Upper lobe of right lung (tissue), 1 donor: ENCODE measurements at regions not wholly inside any gene's neighbourhood (a gene's known extent, or its start where the extent isn't known, plus 50 kb on each side); places are given as distances from the start of the nearest gene placed in this dataset.
"Not testable (repeated sequence)": the region's sequence is repeated elsewhere in the genome, so short reads cannot be mapped to it uniquely, and the experiment has no call there.

Source experiments
- ATAC-seq: fragments of 200-7000 bp; cut with Tn5 transposase; one replicate; pipeline ENCODE4 v1.9.1; 2020; ENCODE audit warnings: mild to moderate bottlenecking, moderate library complexity
- DNase-seq: peaks from one replicate; pipeline ENCODE4 v3.0.0-alpha.2; 2020
- H3K27ac ChIP-seq: fragments of 200-600 bp; one replicate; pipeline ENCODE4 v1.8.0; 2022
- H3K27me3 ChIP-seq: fragments of 200-600 bp; one replicate; pipeline ENCODE4 v1.8.0; 2022; ENCODE audit warnings: mild to moderate bottlenecking
- H3K36me3 ChIP-seq: fragments of 200-600 bp; one replicate; pipeline ENCODE4 v1.8.0; 2022
- H3K4me1 ChIP-seq: fragments of 200-600 bp; one replicate; pipeline ENCODE4 v1.8.0; 2022
- H3K4me3 ChIP-seq: fragments of 200-600 bp; one replicate; pipeline ENCODE4 v1.8.0; 2022; ENCODE audit warnings: mild to moderate bottlenecking
- H3K9me3 ChIP-seq: fragments of 200-600 bp; one replicate; pipeline ENCODE4 v1.8.0; 2022
- CTCF ChIP-seq: fragments of 200-600 bp; IDR thresholded peaks from one replicate; pipeline ENCODE4 v1.8.0; 2022; ENCODE audit warnings: antibody characterized with exemption
- intact Hi-C: fragments of 100-400 bp; cut with DNase I; formaldehyde crosslinking; loops from one replicate; pipeline ENCODE4 v1.11.0; 2022
- donor health status: DM: no; HTN: yes; CAD: no; lungs with severe emphysema.

GRCh38 chr6:121617388-121617787 is 181.9 kb downstream of the GJA1 start:
- intact Hi-C loops, result no loop called here
- H3K27ac ChIP-seq, result no peak overlapping the region
- no peak for ATAC-seq
- no peaks in the 10 kb centered on the region for H3K4me1 ChIP-seq
- H3K4me3 ChIP-seq, result no peak overlapping the region
- no peak for DNase-seq
- no peaks in the 10 kb centered on the region for H3K36me3 ChIP-seq
- TF ChIP-seq CTCF, result no peak
- H3K27me3 ChIP-seq, result no peaks in the 10 kb centered on the region
- H3K9me3 ChIP-seq, result no peaks in the 10 kb centered on the region

GRCh38 chr6:121619013-121619412 is 183.6 kb downstream of the GJA1 start:
- no peak overlapping the region for H3K27ac ChIP-seq
- intact Hi-C loops, result no loop called here
- no peaks in the 10 kb centered on the region for H3K9me3 ChIP-seq
- no peaks in the 10 kb centered on the region for H3K36me3 ChIP-seq
- H3K27me3 ChIP-seq, result no peaks in the 10 kb centered on the region
- ATAC-seq, result no peak
- TF ChIP-seq CTCF, result no peak
- no peak for DNase-seq
- H3K4me3 ChIP-seq, result no peak overlapping the region
- no peaks in the 10 kb centered on the region for H3K4me1 ChIP-seq

GRCh38 chr6:121619987-121620740 is 184.7 kb downstream of the GJA1 start:
- DNase-seq (no peak), ATAC-seq (no peak)
- H3K36me3 ChIP-seq, result no peaks in the 10 kb centered on the region
- H3K9me3 ChIP-seq, result no peaks in the 10 kb centered on the region
- no peak for TF ChIP-seq CTCF
- intact Hi-C loops, result no loop called here
- no peak overlapping the region for H3K4me3 ChIP-seq
- H3K27ac ChIP-seq, result no peak overlapping the region
- H3K4me1 ChIP-seq, result no peaks in the 10 kb centered on the region
- H3K27me3 ChIP-seq, result no peaks in the 10 kb centered on the region

- no peak for ATAC-seq
- H3K9me3 ChIP-seq, result no peaks in the 10 kb centered on the region
- no peaks in the 10 kb centered on the region for H3K36me3 ChIP-seq
- TF ChIP-seq CTCF, result no peak
- intact Hi-C loops, result no loop called here
- H3K4me3 ChIP-seq, result no peak overlapping the region
- H3K27me3 ChIP-seq, result no peaks in the 10 kb centered on the region
- no peaks in the 10 kb centered on the region for H3K4me1 ChIP-seq
- no peak for DNase-seq
- H3K27ac ChIP-seq, result no peak overlapping the region
These were observed 192.3 kb downstream of the GJA1 start for GRCh38 chr6:121627761-121628160.

GRCh38 chr6:121630716-121631115 is 195.3 kb downstream of the GJA1 start:
- Histone ChIP-seq H3K4me1 (no peaks in the 10 kb centered on the region), H3K36me3 (no peaks in the 10 kb centered on the region), H3K9me3 (peaks cover 7% of the 10 kb centered on the region), H3K27ac (no peak overlapping the region), H3K27me3 (no peaks in the 10 kb centered on the region), H3K4me3 (no peak overlapping the region)
- ATAC-seq (no peak), DNase-seq (no peak)
- TF ChIP-seq CTCF, result no peak
- intact Hi-C loops, result no loop called here

GRCh38 chr6:121631752-121632151 is 196.3 kb downstream of the GJA1 start:
- ATAC-seq, intact Hi-C loops, DNase-seq: not testable (repeated sequence)

More at GRCh38 chr6:121631752-121632151, 196.3 kb downstream of the GJA1 start:
- H3K27me3 ChIP-seq, H3K27ac ChIP-seq, H3K4me1 ChIP-seq, H3K4me3 ChIP-seq, H3K36me3 ChIP-seq: not testable (repeated sequence)
- peaks cover 11% of the 10 kb centered on the region for H3K9me3 ChIP-seq
